ENCODE measurements at regions not wholly inside any gene's neighbourhood (a gene's known extent, or its start where the extent isn't known, plus 50 kb on each side); places are given as distances from the start of the nearest gene placed in this dataset.

- H3K27ac ChIP-seq (ENCODE audit: low read depth in 1 of 2, low read length in 2 of 2), result no peak overlapping the region
- intact Hi-C loops (cut with DNase I, micrococcal nuclease), result no loop called here
- no peak overlapping the region for H3K4me3 Mint-ChIP-seq
- no peaks in the 10 kb centered on the region for H3K36me3 ChIP-seq (ENCODE audit: insufficient read depth, low read length)
- CTCF ChIA-PET, result no interaction called here
- TF ChIP-seq CTCF (IDR thresholded peaks at IDR 0.05), result no peak
- no peaks in the 10 kb centered on the region for H3K4me1 ChIP-seq (ENCODE audit: insufficient read depth, low read length)
- ATAC-seq (ENCODE audit: poor library complexity) (no peak), DNase-seq (no peak)
- POLR2A ChIA-PET, result no interaction called here
- H3K36me3 Mint-ChIP-seq (ENCODE audit: low read depth), result no peaks in the 10 kb centered on the region
- H3K27me3 ChIP-seq (ENCODE audit: control insufficient read depth in 1 of 2, insufficient read depth in 2 of 2, low read length in 2 of 2), result no peaks in the 10 kb centered on the region
- no peaks in the 10 kb centered on the region for H3K27me3 Mint-ChIP-seq
- no peak overlapping the region for H3K27ac Mint-ChIP-seq
- no peaks in the 10 kb centered on the region for H3K4me1 Mint-ChIP-seq (ENCODE audit: low read depth)
- H3K9me3 ChIP-seq (ENCODE audit: control insufficient read depth in 1 of 2, insufficient read depth in 1 of 2, low read length in 2 of 2), result no peaks in the 10 kb centered on the region
- no peaks in the 10 kb centered on the region for H3K9me3 Mint-ChIP-seq
- no peak overlapping the region for H3K4me3 ChIP-seq (ENCODE audit: low read length)
These were observed 251.6 kb downstream of the GATA3 start for GRCh38 chr10:8305876-8306652.

GRCh38 chr10:8306685-8307364 is 252.3 kb downstream of the GATA3 start:
- Mint-ChIP-seq H3K27ac (no peak overlapping the region), H3K4me3 (no peak overlapping the region), H3K36me3 (ENCODE audit: low read depth) (no peaks in the 10 kb centered on the region), H3K4me1 (ENCODE audit: low read depth) (no peaks in the 10 kb centered on the region), H3K27me3 (no peaks in the 10 kb centered on the region), H3K9me3 (no peaks in the 10 kb centered on the region)
- no peak for ATAC-seq (ENCODE audit: poor library complexity)
- intact Hi-C loops (cut with DNase I, micrococcal nuclease), result no loop called here
- no peaks in the 10 kb centered on the region for H3K4me1 ChIP-seq (ENCODE audit: insufficient read depth, low read length)
- no peak for DNase-seq
- no peaks in the 10 kb centered on the region for H3K9me3 ChIP-seq (ENCODE audit: control insufficient read depth in 1 of 2, insufficient read depth in 1 of 2, low read length in 2 of 2)
- POLR2A ChIA-PET, result no interaction called here
- H3K27ac ChIP-seq (ENCODE audit: low read depth in 1 of 2, low read length in 2 of 2), result no peak overlapping the region
- CTCF ChIA-PET, result no interaction called here
- TF ChIP-seq CTCF (IDR thresholded peaks at IDR 0.05), result no peak
- no peak overlapping the region for H3K4me3 ChIP-seq (ENCODE audit: low read length)
- H3K36me3 ChIP-seq (ENCODE audit: insufficient read depth, low read length), result no peaks in the 10 kb centered on the region
- no peaks in the 10 kb centered on the region for H3K27me3 ChIP-seq (ENCODE audit: control insufficient read depth in 1 of 2, insufficient read depth in 2 of 2, low read length in 2 of 2)

- POLR2A ChIA-PET, result interaction anchor here (1.7 kb wide), 1 partner anchor 22 kb away, joined by 4 read pairs; no protein-coding TSS in a partner anchor
- intact Hi-C loops (cut with DNase I, micrococcal nuclease), result loop anchor here in 1 of 2 experiments (5.0 kb wide), 1 partner anchor 59 kb away; no protein-coding TSS in a partner anchor
- no peak for DNase-seq
- Mint-ChIP-seq H3K36me3 (ENCODE audit: low read depth) (no peaks in the 10 kb centered on the region), H3K9me3 (no peaks in the 10 kb centered on the region), H3K4me3 (no peak overlapping the region), H3K27ac (no peak overlapping the region), H3K4me1 (ENCODE audit: low read depth) (no peaks in the 10 kb centered on the region), H3K27me3 (no peaks in the 10 kb centered on the region)
- H3K4me3 ChIP-seq (ENCODE audit: low read length), result no peak overlapping the region
- H3K27me3 ChIP-seq (ENCODE audit: control insufficient read depth in 1 of 2, insufficient read depth in 2 of 2, low read length in 2 of 2), result no peaks in the 10 kb centered on the region
- CTCF ChIA-PET, result no interaction called here
- TF ChIP-seq CTCF (IDR thresholded peaks at IDR 0.05), result no peak
- H3K27ac ChIP-seq (ENCODE audit: low read depth in 1 of 2, low read length in 2 of 2), result no peak overlapping the region
- no peaks in the 10 kb centered on the region for H3K9me3 ChIP-seq (ENCODE audit: control insufficient read depth in 1 of 2, insufficient read depth in 1 of 2, low read length in 2 of 2)
- no peaks in the 10 kb centered on the region for H3K4me1 ChIP-seq (ENCODE audit: insufficient read depth, low read length)
- ATAC-seq (ENCODE audit: poor library complexity), result no peak
- H3K36me3 ChIP-seq (ENCODE audit: insufficient read depth, low read length), result no peaks in the 10 kb centered on the region
These were observed 256.4 kb downstream of the GATA3 start for GRCh38 chr10:8310930-8311329.

All from CD4-positive, alpha-beta T cell (primary cell).